PC-9 (cell line): ENCODE measurements at regions not wholly inside any gene's neighbourhood (a gene's known extent, or its start where the extent isn't known, plus 50 kb on each side); places are given as distances from the start of the nearest gene placed in this dataset.

Experiments
- CTCF ChIP-seq: fragments of 200-600 bp; sonication (generic); conservative IDR thresholded peaks from 2 replicates; pipeline ENCODE4 v1.6.1; 2017; ENCODE audit warnings: mixed run types, antibody characterized with exemption, mild to moderate bottlenecking, moderate library complexity
- EZH2 ChIP-seq: fragments of 200-600 bp; sonication (generic); IDR thresholded peaks from 2 replicates; pipeline ENCODE4 v1.8.0; 2017; ENCODE audit warnings: antibody characterized with exemption, low read depth

- TF ChIP-seq CTCF, result no peak
- no peak for TF ChIP-seq EZH2
These were observed 160.4 kb upstream of the EPHA3 start for GRCh38 chr3:88947013-88947412.
